ENCODE measurements at regions not wholly inside any gene's neighbourhood (a gene's known extent, or its start where the extent isn't known, plus 50 kb on each side); places are given as distances from the start of the nearest gene placed in this dataset.

- H3K27ac ChIP-seq (ENCODE audit: insufficient read length, low read depth, low read length), result no peak overlapping the region
- H2BK120ac ChIP-seq (ENCODE audit: low read depth, low read length, poor library complexity, severe bottlenecking), result no peak overlapping the region
- Mint-ChIP-seq H3K27me3 (ENCODE audit: low read depth) (no peaks in the 10 kb centered on the region), H3K27ac (no peak overlapping the region), H3K9me3 (peaks cover 34 to 56% of the 10 kb centered on the region in 2 experiments), H3K36me3 (ENCODE audit: insufficient read depth in 1 of 3, low read depth in 3 of 3) (peaks cover 7 to 13% (median 7%) of the 10 kb centered on the region in 3 experiments), H3K4me1 (no peaks in the 10 kb centered on the region), H3K4me3 (no peak overlapping the region)
- no peaks in the 10 kb centered on the region for H3K4me1 ChIP-seq (ENCODE audit: insufficient read depth, low read length)
- no peak for TF ChIP-seq CTCF (conservative IDR thresholded peaks at IDR 0.05)
- no peak overlapping the region for H2BK5ac ChIP-seq (ENCODE audit: insufficient read length, low read length)
- no peak overlapping the region for H4K91ac ChIP-seq (ENCODE audit: insufficient read length, low read depth, low read length)
- H3K4ac ChIP-seq (ENCODE audit: low read depth, low read length), result no peak overlapping the region
- no peaks in the 10 kb centered on the region for H3K79me1 ChIP-seq (ENCODE audit: insufficient read depth, low read depth, low read length, poor library complexity, severe bottlenecking)
- no peaks in the 10 kb centered on the region for H3K23me2 ChIP-seq (ENCODE audit: insufficient read length, low read depth, low read length, poor library complexity, severe bottlenecking)
- no peaks in the 10 kb centered on the region for H3K79me2 ChIP-seq (ENCODE audit: insufficient read depth, low read length)
- H3K18ac ChIP-seq (ENCODE audit: insufficient read length, low read depth, low read length), result no peak overlapping the region
- peaks cover 22% of the 10 kb centered on the region for H3K9me3 ChIP-seq (ENCODE audit: control insufficient read depth, low read depth, low read length)
- H4K20me1 ChIP-seq (ENCODE audit: control insufficient read depth, insufficient read depth, insufficient read length), result no peaks in the 10 kb centered on the region
- H3K9ac ChIP-seq (ENCODE audit: extremely low read depth, insufficient read length, low read length), result no peak overlapping the region
- no peak overlapping the region for H2AK5ac ChIP-seq (ENCODE audit: insufficient read length, low read length)
- H2AFZ ChIP-seq (ENCODE audit: low read length), result no peak overlapping the region
- no peak overlapping the region for H4K8ac ChIP-seq (replicated peaks; ENCODE audit: insufficient read length, low read depth, low read length)
- no peak overlapping the region for H2BK12ac ChIP-seq (ENCODE audit: insufficient read length, low read depth, low read length)
- H2BK20ac ChIP-seq (ENCODE audit: low read depth, low read length, poor library complexity, severe bottlenecking), result no peak overlapping the region
- DNase-seq, result no peak
- no peak overlapping the region for H3T11ph ChIP-seq (ENCODE audit: low read length)
- WGBS (ENCODE audit: extremely low coverage, insufficient read length, low lambda C conversion rate), result no CpG with 5 or more reads among the region's 7 CpGs
- H3K27me3 ChIP-seq (ENCODE audit: insufficient read depth, low read length), result no peaks in the 10 kb centered on the region
- no peak overlapping the region for H2BK15ac ChIP-seq (ENCODE audit: low read depth, low read length)
- H3K14ac ChIP-seq (ENCODE audit: insufficient read depth, low read length), result no peak overlapping the region
- no peak overlapping the region for H3K4me2 ChIP-seq (ENCODE audit: insufficient read depth, insufficient read length, low read length)
- no peak overlapping the region for H4K5ac ChIP-seq (ENCODE audit: insufficient read length, low read depth, low read length)
- no peak overlapping the region for H3K56ac ChIP-seq (ENCODE audit: insufficient read length, low read depth, low read length)
- H3K23ac ChIP-seq (ENCODE audit: insufficient read length, low read depth, low read length), result no peak overlapping the region
Observed at GRCh38 chrX:53768865-53769264, 82.3 kb upstream of the HUWE1 start.
